Neural progenitor cell (in vitro differentiated cells): ENCODE measurements at regions not wholly inside any gene's neighbourhood (a gene's known extent, or its start where the extent isn't known, plus 50 kb on each side); places are given as distances from the start of the nearest gene placed in this dataset.

Source experiments
- CTCF ChIP-seq: fragments of 200-600 bp; sonication (generic); IDR thresholded peaks from 2 replicates; pipeline ENCODE4 v1.5.1; 2017; ENCODE audit warnings: antibody characterized with exemption, mild to moderate bottlenecking
- EZH2 ChIP-seq: fragments of 200-600 bp; sonication (generic); IDR thresholded peaks from 2 replicates; pipeline ENCODE4 v1.6.1; 2017; ENCODE audit warnings: antibody characterized with exemption, mild to moderate bottlenecking, moderate library complexity
- EZH2phosphoT487 ChIP-seq: fragments of 200-600 bp; sonication (generic); IDR thresholded peaks from 2 replicates; pipeline ENCODE4 v1.6.1; 2017; ENCODE audit warnings: antibody characterized with exemption

GRCh38 chr10:106312087-106312486 lies 852.4 kb downstream of the SORCS1 start:
- TF ChIP-seq EZH2 (no peak), CTCF (no peak), EZH2phosphoT487 (no peak)
